Right ventricle myocardium inferior (tissue), 1 donor: ENCODE measurements at regions not wholly inside any gene's neighbourhood (a gene's known extent, or its start where the extent isn't known, plus 50 kb on each side); places are given as distances from the start of the nearest gene placed in this dataset.

ENCODE experiments used
- ATAC-seq: fragments of 200-7000 bp; cut with Tn5 transposase; one replicate; pipeline ENCODE4 v1.9.1; 2020; ENCODE audit warnings: mild to moderate bottlenecking, moderate library complexity
- DNase-seq: peaks from one replicate; pipeline ENCODE4 v3.0.0; 2021; ENCODE audit errors: missing footprints
- intact Hi-C: fragments of 100-400 bp; cut with DNase I; formaldehyde crosslinking; loops from one replicate; pipeline ENCODE4 v1.11.0; 2022
- donor health status: DM: no; HTN: yes; CAD: no; lungs with severe emphysema.

- DNase-seq (peak; percentile 17), ATAC-seq (no peak)
- intact Hi-C loops: no loop called here
These were observed 299.4 kb downstream of the CTTN start for GRCh38 chr11:70697701-70698100.

- ATAC-seq: no peak
- peak; percentile 8 for DNase-seq
- intact Hi-C loops: no loop called here
These were observed 300.5 kb downstream of the CTTN start for GRCh38 chr11:70698871-70699270.

- peak; percentile 32 for DNase-seq
- intact Hi-C loops: no loop called here
- ATAC-seq: no peak
These were observed 301.2 kb downstream of the CTTN start for GRCh38 chr11:70699294-70700221.

GRCh38 chr11:70700453-70700852 is 302.1 kb downstream of the CTTN start:
- DNase-seq (peak; percentile 30), ATAC-seq (no peak)
- intact Hi-C loops: no loop called here

- peak; percentile 5 for DNase-seq
- ATAC-seq: no peak
- intact Hi-C loops: no loop called here
These were observed 302.5 kb downstream of the CTTN start for GRCh38 chr11:70700871-70701270.

- no peak for ATAC-seq
- intact Hi-C loops: no loop called here
These were observed 303.8 kb downstream of the CTTN start for GRCh38 chr11:70702040-70702648.

GRCh38 chr11:70703141-70704064 is 305.1 kb downstream of the CTTN start:
- ATAC-seq: no peak
- peak; percentile 46 for DNase-seq
- intact Hi-C loops: no loop called here

More at GRCh38 chr11:70702040-70702648, 303.8 kb downstream of the CTTN start:
- no peak for DNase-seq

- intact Hi-C loops: no loop called here
- ATAC-seq (no peak), DNase-seq (no peak)
These were observed 306.8 kb downstream of the CTTN start for GRCh38 chr11:70705097-70705496.

- peak; percentile 54 for DNase-seq
- ATAC-seq: no peak
- intact Hi-C loops: no loop called here
These were observed 307.6 kb downstream of the CTTN start for GRCh38 chr11:70705930-70706329.

- ATAC-seq (no peak), DNase-seq (peak; percentile 44)
- intact Hi-C loops: no loop called here
These were observed 309.5 kb downstream of the CTTN start for GRCh38 chr11:70707821-70708220.

GRCh38 chr11:70709596-70709995 is 311.3 kb downstream of the CTTN start:
- DNase-seq: peak; percentile 21
- intact Hi-C loops: no loop called here
- ATAC-seq: no peak

GRCh38 chr11:70710192-70710591 is 311.9 kb downstream of the CTTN start:
- ATAC-seq: no peak
- intact Hi-C loops: no loop called here
- peak; percentile 21 for DNase-seq

- ATAC-seq (no peak), DNase-seq (peak; percentile 15)
- intact Hi-C loops: no loop called here
These were observed 312.3 kb downstream of the CTTN start for GRCh38 chr11:70710601-70711000.

GRCh38 chr11:70711095-70711910 is 313.0 kb downstream of the CTTN start:
- ATAC-seq: no peak
- intact Hi-C loops: no loop called here
- DNase-seq: peak; percentile 59

GRCh38 chr11:70711911-70712185 is 313.5 kb downstream of the CTTN start:
- intact Hi-C loops: no loop called here
- DNase-seq (peak; percentile 4), ATAC-seq (no peak)

- intact Hi-C loops: no loop called here
- ATAC-seq: no peak
- peak; percentile 62 for DNase-seq
These were observed 314.1 kb downstream of the CTTN start for GRCh38 chr11:70712471-70712870.

GRCh38 chr11:70713086-70713835 is 314.9 kb downstream of the CTTN start:
- ATAC-seq: no peak
- intact Hi-C loops: no loop called here
- DNase-seq: peak; percentile 28
